ENCODE measurements at regions not wholly inside any gene's neighbourhood (a gene's known extent, or its start where the extent isn't known, plus 50 kb on each side); places are given as distances from the start of the nearest gene placed in this dataset.

DNA sequence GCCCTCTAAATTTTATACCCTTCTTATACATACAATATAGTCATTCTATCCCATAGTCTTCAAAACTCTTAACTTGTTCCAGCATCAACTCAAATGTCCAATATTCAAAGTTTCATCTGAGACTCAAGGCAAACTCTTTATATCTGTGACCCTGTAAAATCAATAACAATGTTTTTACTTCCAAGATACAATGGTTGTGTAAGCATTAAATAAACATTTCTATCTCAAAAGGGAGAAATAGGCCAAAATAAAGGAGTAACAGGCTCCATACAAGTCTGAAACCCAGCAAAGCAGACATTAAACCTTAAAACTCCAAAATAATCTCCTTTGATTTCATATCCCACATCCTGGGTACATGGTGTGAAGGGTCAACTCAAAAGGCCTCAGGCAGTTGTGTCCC lies 1299.1 kb downstream of the MRPL39 start:
- no peak for TF ChIP-seq EZH2phosphoT487 (IDR thresholded peaks at IDR 0.05; ENCODE audit: low read depth)
- TF ChIP-seq, protein P1, sequence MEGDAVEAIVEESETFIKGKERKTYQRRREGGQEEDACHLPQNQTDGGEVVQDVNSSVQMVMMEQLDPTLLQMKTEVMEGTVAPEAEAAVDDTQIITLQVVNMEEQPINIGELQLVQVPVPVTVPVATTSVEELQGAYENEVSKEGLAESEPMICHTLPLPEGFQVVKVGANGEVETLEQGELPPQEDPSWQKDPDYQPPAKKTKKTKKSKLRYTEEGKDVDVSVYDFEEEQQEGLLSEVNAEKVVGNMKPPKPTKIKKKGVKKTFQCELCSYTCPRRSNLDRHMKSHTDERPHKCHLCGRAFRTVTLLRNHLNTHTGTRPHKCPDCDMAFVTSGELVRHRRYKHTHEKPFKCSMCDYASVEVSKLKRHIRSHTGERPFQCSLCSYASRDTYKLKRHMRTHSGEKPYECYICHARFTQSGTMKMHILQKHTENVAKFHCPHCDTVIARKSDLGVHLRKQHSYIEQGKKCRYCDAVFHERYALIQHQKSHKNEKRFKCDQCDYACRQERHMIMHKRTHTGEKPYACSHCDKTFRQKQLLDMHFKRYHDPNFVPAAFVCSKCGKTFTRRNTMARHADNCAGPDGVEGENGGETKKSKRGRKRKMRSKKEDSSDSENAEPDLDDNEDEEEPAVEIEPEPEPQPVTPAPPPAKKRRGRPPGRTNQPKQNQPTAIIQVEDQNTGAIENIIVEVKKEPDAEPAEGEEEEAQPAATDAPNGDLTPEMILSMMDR (IDR thresholded peaks at IDR 0.05; ENCODE audit: low read depth, low read length): no peak

All from OCI-LY3 (cell line).